ENCODE measurements at regions not wholly inside any gene's neighbourhood (a gene's known extent, or its start where the extent isn't known, plus 50 kb on each side); places are given as distances from the start of the nearest gene placed in this dataset.

DNA sequence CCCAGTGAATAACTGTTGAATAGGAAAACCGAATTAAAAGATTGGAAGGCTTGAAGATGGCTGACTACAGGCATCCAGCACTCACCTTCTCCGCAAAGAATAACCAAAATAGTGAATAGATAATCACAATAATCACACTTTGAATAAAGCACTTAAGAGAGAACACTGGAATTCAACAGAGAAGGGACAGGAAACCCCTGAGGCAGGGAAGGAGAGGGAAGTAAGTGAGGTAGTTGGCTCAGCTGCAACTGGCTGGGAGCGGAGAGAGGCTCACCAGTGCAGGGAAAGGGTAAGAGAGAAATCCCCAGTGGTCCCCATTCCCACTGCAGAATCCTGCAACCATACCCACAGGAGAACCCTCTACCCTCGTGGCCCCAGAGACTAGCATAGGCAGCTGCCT is 246.6 kb upstream of the NCKAP5 start:
- DNase-seq = no peak

DNA sequence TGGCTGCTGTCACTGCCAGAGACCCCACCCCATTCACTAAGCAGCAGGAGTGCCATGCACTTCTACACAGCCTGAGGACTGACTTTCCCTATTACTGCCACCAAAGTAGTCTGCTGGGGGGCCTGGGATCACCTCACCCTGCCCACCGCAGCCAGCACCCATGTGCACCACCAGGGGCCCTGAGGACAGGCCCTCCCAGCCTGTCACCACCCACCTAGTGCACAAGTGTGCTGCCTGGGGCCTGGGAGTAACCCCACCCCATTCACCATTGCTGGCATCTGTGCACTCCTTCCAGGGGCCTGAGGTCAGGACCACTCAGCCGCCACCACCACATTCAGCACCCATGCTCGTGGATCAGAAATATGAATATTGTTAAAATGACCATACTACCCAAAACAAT is 247.8 kb upstream of the NCKAP5 start:
- no peak for DNase-seq

DNA sequence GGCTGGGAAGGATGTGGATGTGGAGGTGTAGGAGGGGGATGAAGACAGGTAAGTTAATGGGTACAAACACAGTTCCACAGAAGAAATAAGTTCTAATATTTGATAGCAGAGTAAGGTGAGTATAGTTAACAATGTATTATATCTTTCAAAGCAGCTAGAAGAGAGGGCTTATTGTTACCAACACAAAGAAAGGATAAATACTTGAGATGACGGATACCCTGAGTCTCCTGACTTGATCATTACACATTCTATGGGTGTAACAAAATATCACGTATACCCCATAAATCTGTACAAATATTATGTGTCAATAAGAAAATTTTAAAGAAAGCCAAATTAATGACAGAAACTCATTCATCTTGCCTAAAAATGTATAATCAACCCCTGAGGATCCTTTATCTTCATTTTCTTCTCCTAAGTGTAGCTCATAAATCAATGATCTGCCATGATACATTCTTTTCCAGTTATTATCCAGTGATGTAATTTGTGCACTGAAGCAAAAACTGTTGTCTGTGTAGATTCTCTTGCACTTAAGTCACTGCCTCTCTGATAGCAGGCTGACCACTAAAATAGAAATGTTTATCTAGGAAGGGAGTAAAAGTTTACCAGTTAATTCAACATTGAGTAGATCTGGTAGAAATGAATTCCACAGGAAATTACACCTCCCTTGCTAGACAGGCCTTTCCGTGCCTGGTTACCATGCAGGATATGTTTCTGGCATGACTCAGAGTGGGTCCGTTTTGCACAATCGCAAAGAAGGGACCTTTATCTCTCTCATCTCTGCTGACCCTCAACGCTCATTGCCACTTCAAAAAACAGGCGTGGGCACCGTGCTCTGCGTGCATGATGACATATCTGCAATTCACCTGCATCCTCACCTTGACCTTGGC is 249.7 kb upstream of the NCKAP5 start:
- no peak for DNase-seq

DNA sequence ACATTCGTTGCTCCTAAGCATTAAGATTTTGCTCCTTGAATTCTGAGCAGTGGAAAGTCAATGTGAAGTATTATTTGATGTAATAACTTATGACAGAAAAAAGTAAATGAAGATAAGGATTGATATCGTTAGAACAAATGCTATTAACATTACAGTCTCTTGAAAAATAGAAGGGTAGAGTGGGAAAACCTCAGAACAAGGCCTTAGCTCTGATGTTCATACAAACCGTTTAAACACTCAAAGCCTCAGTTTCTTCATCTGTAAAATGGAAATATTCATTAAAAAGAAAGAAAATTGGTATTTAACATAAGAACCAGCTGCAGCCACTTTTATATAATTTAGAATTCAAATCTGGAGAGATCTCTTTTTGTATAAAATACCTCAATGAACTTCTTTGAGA is 250.4 kb upstream of the NCKAP5 start:
- DNase-seq = no peak

DNA sequence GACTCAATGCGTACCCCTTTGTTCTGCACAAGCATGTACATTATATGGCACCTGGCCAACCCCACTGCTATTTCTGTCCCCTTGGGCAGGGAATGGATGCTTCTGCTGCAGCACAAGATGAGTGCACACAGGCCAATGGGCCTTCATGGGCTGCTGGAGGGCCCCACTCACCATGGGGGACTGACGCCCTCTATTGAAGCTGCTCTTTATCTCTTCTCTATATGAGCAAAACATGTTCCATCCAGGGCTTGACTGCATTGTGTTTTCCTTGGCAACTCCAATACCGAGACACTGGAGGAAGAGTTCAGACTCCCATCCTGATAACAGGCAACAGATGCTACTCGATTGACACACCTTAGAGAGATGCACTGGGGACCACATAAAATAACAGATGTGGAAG is 251.6 kb upstream of the NCKAP5 start:
- DNase-seq = no peak

DNA sequence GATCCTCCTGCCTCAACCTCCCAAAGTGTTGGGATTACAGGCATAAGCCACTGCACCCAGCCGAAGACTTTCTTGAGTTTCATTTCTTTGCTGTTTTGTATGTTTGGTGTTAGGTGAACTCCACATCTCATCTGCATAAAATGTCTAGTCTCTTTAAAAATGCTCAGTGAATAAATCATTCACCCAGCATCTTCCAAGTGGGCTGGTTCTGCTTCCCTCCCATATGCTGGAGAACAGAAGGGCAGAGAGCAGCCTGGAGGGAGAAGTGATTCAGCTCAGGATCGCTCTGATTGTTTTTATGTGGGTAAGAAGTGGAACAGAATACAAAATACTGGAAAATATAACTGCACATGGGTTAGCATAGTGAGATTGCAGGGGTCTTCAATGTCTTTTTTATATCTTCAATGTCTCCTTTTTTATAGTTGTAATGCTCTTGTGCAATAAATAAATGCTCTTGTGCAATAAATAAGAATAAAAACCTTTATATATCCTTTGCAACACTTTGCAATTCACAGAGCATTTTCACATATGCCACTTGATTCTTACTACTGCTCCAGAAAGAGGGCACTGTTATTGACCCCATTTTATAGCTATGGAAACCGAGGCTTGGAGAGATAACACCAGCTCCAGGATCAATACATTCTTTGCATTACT is 253.0 kb upstream of the NCKAP5 start:
- DNase-seq = no peak

DNA sequence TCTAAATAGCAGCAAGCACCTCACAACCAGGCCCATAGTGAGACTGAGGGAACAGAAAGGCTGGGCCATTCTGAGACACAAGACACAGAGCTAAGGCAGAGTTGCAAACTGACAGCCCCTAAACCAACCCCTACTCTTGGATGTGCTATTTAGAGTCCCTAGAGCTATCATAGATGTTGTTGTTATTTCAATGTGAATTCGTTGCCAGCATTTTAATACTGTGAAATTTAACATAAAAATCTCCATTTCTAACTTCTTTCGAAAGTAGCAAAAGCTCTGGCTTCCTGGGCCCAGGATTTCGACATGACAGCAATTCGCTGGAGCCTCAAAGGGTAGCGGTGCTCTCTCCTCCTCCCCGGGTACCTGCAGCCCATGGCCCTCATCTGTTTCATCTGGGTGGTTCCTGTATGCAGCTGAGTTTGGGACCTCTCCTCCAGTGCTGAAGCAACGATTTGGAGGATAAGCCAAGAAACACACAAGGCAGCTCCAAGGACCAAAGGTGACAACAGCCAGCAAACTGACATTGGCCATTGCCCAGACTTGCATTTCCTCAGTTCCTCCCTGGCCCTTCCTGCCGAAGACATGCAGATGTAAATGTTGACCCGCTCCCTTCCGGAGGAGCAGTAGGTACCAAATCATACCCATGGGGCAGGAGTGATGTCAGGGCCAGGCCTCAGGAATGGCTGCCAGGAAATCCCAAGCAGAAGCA is 254.4 kb upstream of the NCKAP5 start:
- DNase-seq = no peak

DNA sequence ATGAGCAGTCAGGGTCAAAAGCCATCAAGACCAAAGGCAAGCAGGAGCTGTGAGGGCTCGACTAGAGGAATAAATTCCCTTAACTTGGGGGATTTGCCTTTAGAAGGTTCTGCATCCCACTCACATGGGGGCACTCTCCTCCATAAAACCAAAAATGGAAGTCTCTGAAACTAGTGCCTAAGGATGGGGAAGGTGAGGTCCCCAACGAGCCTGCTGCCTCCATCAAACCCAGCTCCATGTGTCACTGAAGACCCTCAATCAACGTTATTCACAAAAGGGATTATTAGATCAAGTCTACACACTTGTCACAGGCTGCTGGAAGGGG is 254.9 kb upstream of the NCKAP5 start:
- DNase-seq = no peak

DNA sequence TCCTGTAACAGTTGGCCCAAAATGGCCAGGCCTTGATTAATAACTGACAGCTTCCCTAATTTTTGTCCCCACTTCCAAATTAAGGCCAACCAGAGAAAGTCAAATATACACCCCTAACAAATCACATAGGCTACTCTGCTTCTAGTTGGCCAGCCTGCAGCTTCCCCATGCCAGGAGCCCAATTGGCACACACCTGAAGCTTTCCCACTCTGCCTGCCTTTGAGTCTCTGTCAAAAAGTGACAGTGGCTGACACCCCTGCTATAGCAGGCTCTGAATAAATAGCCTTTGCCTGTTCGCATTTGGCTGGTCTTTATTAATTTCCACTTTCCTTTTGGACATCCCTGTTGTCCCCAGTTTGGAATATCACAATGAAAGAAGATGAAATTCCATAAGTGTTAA is 256.6 kb upstream of the NCKAP5 start:
- no peak for DNase-seq

DNA sequence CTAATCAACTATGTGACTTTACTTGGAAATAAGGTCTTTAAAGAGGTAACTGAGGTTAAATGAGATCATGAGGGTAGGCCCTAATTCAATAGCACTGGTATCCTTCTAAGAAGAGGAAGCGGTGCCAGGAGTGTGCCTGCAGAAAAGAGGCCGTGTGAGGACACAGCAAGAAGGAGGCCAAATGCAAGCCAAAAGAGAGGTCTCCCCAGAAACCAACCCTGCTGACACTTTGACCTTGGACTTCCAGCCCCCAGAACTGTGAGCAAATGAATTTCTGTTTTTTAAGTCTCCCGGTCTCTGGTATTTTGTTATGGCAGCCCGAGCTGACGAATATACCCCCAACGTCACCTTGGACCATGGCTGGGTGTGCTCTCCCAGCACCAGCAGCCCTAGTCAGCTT is 257.5 kb upstream of the NCKAP5 start:
- DNase-seq = no peak

DNA sequence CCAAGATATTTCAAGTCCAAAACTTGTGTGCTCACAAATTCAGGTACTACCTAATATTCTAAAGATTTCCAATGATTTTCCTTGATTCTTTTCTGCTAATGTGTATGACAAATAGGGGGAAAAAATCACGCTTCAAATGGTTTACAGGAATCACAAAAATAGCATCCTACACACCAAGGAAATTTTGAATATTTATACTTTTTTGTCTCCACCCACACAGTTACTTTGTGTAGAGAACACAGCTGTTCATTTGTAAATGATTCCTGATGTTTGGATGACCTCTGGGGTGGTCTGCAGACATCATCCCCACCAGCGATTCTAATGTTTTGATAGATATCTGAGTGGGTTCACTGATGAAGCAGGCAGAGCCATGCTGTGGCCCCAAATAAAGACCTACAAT is 260.6 kb upstream of the NCKAP5 start:
- DNase-seq = no peak

DNA sequence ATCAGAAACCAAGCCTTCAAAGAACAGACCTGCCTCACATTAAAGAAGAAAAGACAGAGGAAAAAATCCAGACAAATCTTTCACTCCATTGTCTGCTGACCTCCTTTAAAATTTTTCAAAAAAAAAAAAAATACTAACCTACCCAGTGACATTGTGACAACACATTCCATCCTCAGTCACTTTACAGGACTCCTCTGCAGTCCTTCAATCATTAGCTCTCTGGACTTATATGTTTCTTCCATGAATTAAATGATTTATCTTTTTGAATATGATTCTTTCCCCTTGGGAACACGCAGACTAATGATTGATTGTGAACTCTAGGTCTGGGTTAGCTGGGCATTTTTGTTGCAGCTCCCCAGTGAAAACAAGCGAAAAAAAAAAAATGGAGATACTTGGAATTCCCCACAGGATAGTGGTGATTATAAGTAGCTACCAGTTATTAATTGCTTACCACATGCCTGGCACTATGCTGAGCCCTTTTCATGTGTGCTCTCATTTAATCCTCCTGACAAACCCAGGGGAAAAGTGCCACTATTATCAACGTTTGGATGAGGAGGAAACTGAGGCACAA is 261.3 kb upstream of the NCKAP5 start:
- DNase-seq = no peak

DNA sequence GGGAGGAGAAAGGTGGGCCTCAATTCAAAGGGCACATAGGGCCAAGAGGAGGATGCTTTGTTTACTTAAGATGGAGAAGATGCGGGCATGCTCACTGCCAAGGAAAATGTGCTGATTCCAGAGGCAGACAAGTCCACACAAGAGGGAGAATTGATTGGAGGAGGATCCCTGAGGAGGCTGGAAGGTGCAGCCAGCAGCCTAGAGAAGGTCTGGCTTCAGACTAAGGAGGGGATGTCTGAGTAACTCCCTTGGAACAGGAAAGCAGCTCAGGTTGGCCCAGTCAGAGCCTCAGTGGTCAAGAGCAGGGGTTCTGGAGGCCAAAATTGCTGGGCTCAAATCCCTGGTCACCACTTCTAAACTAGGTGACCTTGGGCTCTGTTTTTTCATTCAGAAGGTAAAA is 265.5 kb upstream of the NCKAP5 start:
- no peak for DNase-seq

DNA sequence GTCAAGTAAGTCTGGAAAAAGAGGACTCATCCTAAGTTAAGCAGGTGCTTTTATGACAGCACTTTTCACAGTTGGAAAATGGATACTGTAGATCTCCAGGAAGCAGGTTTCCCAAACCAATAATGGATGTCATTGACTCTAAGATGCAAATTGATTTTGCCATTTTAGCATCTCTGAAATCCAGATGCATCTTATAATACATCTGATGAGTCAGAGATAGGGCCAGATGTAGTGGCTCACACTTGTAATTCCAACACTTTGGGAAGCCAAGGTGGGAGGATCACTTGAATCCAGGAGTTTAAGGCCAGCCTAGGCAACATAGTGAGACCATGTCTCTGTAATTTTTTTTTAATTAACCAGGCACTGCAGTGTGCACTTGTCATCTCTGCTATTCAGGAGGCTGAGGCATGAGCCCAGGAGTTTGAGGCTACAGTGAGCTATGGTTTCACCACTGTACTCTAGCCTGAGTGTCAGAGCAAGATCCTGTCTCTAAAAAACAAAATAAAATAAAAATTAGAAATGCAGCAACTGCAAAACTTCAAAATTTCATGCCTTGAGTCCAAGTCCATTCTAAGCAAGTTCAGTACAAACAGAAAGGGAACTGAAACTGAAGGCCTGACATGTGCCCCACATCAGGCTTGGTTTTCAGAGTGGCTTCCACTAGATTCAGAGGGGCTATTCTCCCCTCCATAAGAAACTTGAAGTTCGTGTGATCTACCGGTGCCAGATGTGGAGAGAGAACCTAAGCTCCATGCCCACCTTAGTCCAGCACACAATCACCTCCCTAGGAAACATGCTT is 267.8 kb upstream of the NCKAP5 start:
- no peak for DNase-seq

DNA sequence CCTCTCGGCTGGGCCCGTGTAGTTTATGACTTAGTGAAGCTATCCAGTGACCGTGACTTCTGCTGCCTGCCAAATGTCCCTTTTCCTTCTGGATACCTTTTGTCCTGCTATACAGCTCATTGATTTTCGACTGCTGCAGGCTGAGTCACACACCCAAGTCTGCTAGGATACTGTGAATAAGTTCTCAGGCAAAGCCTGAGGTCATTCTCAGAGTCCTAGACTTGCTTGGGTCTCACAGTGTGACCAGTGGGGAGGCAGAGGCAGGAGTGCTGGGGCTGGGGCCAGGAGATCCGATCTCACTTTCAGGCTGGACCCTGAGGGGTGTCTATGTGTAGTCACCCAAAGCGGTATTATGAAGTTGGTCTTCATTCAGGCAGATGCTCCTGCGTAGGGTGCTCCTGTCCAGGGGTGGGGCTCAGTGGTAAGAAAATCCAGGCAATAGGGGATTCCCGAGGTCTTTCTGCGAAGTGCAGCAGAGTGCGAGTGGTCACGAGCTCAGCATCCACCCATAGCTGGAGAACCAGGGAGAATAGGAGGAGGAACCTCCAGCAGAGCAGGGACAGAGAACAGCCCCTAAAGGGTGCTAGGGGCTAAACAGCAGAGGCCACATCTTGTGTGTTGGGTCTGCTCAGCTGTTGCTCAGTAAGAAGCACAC is 268.6 kb upstream of the NCKAP5 start:
- DNase-seq = no peak

DNA sequence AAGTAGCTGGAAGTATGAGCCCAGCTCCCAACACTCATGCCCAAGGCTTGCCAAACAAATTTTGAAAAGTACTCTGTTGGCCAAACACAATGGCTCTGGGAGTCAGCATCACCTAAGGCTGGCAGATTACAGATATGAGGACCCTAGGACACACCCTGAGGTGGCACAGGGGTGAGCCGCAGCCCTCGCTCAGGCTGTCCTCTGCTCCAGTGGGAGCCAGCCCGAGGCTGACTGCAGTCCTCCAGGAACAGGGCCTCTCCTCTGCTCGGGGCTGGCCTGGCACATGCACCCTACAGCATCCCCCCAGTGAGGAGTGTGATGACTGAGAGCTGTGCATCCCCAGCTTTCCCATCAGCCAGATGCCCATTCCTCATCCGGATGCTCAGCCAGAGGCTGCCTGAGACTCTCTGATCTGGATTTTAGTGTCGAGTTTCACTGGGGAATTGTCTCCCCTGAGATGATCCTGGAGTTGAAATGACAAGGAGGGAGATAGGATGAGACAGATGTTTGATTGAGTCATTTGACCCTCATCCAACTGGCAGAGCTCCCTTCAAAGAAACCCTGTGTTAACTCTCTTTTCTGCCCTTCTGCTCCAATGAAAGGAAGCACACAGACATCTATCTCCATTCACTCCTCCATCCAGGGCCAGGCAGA is 269.3 kb upstream of the NCKAP5 start:
- DNase-seq = no peak

DNA sequence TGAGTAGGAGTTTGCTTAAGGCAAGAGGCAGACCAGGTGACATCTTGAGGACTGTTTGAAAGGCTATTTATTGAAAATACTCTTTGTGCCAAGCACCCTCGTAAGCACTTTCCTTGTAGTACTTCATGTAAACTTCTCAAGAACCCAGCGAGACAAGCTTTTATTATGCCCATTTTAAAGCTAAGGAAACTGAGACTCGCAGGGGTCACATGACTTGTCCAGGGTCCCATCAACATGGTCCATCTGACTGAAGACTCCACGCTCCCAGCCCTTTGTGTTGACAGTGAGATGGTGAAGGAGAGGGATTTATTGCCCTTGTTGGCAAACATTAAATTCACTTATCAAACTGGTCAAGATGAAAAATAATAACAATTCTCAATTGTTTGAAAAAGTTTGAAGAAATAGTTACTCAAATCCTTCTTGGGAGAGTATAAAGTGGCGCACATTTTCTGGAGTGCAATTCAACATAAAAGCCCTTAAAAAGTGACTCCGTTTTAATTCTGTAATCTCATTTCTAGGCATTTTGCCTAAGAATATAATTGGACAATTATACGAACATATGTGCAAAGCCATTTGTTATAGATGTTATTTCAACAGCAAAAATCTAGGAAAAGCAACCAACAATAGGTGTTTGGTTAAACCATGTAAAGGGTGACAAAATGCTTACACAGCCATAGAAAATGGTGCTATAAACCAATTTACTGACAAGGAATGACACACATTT is 270.5 kb upstream of the NCKAP5 start:
- DNase-seq = no peak

DNA sequence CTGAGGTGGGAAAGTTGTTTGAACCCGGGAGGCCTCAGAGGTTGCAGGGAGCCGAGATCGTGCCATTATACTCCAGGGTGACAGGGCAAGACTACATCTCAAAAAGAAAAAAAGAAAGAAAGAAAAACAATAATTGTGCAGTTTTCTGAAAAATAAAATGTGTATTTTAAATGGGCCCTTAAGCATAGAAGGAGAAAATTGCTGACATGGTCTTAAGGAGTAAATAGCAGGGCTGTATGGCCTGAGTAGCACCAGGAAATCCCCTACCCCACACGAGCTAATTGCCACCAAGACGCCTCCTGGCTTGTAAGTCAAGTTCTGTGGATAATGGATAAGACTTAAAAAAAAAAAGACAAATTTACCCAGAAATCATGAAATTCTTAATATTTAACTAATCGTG is 271.4 kb upstream of the NCKAP5 start:
- DNase-seq = no peak

DNA sequence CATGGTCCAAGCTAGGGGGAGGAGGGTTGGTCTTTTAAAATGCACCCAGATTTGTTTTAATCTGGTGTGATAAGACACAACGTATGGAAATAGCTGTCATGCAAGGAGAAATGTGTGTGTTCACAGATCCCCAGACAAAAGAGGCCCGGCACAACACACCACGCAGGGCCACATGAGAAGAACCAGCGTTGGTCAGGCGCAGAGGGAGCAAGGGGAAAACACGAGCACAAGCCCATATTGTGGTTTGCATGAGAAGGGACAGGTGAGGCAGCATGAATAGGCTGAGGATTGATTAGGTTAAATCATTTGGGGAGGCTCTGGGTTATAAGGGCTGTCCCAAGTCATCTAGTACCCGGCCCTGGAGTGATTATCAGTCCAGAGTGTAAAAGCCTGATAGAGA is 272.5 kb upstream of the NCKAP5 start:
- DNase-seq = no peak

DNA sequence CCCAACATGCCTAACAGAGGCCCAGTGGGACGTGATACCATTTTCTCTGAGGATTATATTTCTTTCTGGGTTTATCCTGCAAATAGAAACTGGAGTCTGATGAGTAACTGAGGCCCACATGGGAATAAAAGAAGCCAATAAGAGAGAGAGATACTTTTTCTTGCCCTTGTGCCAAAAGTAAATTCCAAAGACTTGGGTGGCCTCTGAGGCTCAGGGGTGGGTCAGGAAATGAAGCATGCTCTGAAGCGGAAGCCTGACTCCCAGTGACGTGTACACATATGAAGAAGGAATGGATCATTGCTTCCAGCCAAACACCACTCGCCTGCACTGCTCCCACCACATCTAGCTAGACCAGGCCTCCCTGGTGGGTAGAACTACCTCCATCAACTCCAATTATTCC is 273.6 kb upstream of the NCKAP5 start:
- no peak for DNase-seq

DNA sequence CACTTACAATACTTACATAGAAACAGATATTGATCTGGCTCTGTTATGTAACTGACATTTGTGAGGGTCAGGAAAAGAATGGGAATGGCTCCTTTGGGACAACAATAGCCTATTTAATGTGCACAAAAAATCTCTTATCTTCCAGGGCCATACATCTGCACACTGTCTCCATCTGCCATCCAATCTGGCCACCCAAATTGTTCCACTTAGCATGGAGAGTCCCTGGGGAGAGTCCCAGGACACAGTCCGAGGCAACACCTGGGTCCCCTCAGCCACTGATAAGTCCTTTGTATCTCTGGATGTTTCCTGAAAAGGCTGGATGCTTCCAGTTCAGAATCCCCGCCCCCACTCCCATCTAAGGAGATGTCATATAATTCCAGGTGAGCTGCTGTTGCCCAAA is 274.2 kb upstream of the NCKAP5 start:
- no peak for DNase-seq
